GM19025 (cell line): ENCODE measurements at regions not wholly inside any gene's neighbourhood (a gene's known extent, or its start where the extent isn't known, plus 50 kb on each side); places are given as distances from the start of the nearest gene placed in this dataset.

Experiments used
- ATAC-seq: cut with Tn5 transposase; IDR thresholded peaks from one replicate; pipeline ENCODE4 v1.9.1; 2021; ENCODE audit warnings: mild to moderate bottlenecking, low read depth, moderate library complexity; ENCODE audit not compliant: unreplicated experiment

DNA sequence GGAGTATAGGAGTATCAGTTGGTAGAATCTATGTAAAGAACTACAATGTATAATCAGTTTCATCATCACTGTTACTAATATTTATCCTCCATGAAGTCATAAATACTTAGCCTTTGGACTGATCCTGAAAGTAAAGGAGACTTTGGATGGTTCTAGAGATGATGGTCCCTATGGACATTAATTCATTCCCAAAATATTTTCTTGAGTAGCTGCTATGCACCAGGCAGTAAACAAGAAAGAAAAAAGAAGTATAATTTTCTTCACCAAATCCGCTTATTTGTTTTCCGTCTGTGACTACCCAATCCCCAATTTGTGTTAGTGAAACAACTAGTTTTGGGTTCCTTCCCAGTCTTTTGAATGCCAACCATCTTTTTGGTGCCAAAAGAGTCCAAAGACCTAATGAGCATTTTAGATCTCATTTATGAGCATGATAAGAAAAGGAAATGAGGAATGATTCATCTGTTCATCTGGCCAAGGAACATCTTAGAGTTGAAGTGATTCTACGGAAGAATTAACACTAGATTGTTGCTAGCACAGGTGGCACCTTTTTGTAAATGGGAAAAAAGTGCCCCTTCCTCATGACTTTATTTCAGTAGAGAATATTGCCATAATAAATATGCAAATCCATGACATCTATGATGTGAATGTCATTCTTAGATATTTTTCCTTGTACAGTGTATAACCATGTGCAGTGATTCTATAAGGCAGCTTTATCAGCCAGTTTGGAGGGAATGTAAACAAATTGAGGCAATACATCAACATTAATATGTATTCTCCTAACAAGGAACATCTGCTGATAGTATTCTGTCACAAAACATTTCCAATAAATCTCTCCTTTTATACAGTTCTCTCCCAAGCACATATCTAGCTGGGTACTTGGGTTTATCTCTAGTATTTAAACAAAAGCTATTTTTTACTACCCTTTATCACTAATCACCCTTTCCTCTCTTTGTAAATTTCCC, 85.1 kb upstream of the CCDC91 start:
- no peak for ATAC-seq

DNA sequence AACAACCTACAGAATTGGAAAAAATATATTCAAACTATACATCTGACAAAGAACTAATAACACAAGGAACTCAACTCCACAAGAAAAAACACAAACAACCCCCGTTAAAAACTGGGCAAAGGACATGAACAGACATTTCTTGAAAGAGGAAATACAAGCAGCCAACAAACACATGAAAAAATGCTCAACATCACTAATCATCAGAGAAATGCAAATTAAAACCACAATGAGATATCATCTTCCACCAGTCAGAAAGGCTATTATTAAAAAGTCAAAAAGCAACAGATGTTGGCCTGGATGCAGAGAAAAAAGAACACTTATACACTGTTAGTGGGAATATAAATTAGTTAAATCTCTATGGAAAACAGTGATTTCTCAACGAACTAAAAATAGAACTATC, 82.6 kb upstream of the CCDC91 start:
- no peak for ATAC-seq

DNA sequence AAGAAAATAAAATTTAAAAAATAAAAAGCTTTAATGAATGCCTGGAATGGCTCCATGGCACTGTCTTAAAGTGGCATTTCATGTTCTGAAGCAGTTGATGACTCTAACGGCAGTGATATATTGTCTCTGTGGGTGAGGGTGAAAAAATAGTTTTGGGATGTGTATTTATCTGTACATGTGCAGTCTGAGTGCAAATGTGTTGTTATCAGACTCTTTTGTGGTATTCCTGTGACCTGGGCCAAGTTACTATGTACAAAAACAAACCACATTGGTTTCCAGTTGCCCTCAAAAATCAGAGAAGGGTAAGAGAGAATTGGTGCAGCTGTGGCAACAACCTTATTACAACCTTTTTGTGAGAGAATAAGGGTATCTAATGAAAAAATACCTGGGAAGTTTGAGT, 81.7 kb upstream of the CCDC91 start:
- ATAC-seq = no peak

GRCh38 chr12:28110329-28110728, 79.9 kb upstream of the CCDC91 start:
- ATAC-seq = no peak

DNA sequence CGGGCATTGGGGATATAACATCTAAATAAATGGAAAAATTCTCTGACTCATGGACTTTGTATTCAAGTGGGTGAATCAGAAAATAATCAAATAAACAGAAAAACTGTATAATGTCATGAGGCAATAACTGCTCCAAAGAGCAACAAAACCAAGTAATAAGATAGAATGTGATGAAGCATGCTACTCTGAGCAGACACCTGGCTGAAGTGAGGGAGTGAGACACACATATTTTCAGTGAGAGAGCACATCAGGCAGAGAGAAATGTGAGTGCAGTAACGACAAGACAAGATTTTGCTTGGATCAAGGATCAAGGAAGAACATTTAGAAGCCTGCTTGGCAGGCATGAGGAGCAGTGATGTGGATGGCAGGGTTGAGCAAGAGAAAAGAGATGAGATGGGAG, 75.8 kb upstream of the CCDC91 start:
- no peak for ATAC-seq

DNA sequence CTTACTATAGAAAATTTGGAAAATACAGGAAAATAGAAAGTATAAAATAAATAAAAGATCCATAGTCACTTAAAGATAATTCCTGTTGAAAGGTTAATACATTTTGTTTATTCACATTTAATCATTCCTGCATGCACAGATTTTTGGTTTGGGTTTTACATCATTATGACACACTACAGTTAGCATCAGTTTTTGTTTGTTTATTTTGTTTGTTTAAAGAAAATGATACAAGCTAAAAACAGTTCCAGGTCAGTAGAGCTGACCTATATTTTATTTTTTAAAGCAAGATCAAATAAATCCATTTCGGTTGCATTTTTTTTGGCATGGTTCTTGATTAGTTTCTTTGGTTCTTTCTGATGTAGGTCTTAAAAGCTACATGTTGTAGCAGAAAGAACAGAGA, 68.8 kb upstream of the CCDC91 start:
- no peak for ATAC-seq

DNA sequence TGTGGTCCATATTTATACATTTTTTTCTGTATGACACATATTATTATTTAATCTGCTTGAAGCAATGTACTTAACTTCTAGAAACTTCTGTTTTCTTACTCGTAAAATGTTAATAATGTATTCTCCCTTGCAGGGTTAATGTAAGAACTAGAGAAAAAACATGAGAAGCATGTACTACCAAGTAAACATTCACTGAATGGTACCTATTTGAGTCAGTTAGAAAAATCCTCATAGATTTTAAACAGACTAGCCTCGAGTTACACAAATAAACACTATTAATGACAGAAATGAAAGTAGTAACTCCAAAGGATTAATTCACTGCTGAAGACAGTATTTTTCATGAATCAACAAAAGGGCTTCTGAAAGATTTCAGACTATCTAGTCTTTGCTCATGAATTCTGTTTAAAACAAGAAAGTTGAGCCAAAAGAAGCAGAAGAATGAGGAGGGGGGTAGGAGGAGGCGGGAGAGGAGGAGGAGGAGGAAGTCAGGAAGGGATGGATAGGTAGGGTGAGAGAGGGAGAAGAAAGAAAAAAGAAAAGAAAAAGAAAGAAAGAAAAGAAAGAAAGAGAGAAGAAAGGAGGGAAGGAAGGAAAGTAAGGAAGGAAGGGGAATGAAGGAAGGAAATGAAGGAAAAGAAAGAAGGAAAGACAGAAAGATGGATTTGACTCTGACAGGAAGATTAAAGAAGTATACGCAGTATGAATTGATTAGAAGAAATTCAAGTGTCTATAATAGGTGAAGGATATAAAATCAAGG, 68.2 kb upstream of the CCDC91 start:
- ATAC-seq = no peak

DNA sequence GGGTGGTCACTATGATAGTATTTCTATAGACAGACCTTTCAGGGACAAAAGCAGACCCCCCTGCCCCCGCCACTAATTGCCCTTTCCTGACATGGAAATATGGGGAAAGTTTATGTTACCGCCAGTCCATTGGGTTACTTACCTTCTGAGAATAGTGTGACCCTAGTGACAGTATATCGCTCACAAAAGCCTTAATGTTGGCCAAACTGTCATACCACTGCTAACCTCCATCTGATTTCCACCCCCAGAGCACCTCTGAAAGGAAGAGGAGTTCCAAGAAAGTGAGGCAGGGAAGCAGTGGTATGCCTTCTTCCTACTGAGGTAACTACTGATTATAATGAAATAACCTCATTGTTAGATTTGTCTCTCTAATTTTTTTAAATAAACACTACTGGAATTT, 67.5 kb upstream of the CCDC91 start:
- no peak for ATAC-seq

- ATAC-seq = no peak
Measured at GRCh38 chr12:28127455-28127854, 62.8 kb upstream of the CCDC91 start.

DNA sequence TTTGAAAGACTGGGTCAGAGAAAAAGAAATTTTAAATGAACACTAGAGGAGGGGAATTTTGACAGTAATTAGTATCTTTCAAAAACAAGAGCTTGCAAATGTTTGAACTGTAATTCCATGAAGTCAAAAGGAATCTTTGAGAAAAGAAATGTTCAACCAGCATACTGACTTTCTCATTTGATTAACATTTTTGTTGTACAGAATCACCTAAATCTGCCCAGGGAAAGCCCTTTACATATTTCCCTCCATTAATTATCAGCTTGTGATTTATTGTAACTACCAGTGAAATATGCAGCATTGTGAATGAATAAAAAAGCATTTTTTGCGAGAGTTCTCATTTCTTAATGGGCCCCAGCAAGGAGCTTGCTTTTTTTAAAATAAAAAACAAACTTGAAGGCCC, 61.2 kb upstream of the CCDC91 start:
- ATAC-seq = no peak

DNA sequence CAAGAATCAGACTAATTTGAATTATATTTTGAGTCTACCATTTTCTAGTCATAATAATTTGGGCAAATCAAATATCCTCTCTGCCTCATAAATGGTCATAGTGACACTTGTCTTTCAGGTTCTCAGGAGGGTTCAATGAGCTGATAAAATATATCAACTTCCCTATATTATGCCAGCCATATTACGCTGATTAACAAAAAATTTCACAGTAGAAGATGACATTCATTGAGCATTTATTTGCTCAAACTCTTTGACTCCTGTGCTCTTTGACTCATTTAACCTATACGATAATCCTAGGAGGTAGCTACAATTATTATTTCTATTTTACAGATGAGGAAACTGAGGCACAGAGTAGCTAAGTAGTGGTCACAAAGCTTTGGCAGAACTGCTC, 60.0 kb upstream of the CCDC91 start:
- no peak for ATAC-seq

- ATAC-seq = no peak
Measured at GRCh38 chr12:28130625-28131598, 59.3 kb upstream of the CCDC91 start.

DNA sequence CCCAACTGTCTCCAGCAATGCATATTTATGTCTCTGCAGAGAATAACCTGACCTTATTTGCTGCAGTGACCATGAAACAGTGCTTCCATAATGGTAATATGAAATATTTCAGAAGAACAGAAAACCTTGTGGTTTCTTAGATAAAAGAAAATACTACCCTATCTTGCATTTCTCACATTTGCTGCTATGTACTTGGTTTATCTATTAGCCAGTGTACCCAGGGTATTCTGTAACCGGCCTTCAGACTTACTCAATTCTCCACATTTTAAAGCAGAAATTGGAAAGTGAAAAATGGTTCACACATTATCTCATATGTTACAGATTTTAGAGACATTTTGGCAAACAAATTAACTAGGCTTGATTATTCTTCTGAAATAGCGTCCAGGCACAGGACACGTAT, 57.9 kb upstream of the CCDC91 start:
- ATAC-seq = no peak

DNA sequence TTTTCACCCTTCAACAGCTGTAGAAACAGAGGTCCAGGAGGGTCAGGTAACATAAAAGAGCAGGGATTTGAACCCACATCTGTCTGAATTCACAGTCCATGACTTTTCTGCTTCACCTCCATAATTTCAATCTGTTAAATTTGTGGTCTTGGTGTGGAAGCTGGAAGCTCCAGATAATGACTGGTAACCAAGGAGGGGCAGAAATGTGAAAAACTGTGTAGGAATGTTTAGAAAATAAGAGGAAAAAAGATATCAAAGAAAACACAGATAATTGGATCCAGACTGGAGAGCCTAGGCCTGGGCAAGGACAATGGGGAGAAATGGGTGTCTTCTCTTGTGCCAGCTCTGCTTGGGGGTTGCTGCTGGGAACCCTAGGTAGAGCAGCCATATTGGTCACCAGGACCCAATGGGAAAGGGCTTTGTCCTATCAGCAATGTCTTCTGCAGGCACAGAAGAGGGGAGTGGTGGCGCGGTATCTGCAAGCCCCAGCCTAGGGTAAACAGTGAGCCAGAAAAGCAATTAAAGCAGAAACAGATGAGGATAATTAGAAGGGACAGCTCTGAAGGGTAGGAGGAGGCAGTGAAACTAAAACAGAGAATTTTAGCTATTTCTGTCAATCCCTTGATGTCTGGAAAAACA, 54.3 kb upstream of the CCDC91 start:
- ATAC-seq = no peak

GRCh38 chr12:28137414-28137813, 52.8 kb upstream of the CCDC91 start:
- no peak for ATAC-seq

DNA sequence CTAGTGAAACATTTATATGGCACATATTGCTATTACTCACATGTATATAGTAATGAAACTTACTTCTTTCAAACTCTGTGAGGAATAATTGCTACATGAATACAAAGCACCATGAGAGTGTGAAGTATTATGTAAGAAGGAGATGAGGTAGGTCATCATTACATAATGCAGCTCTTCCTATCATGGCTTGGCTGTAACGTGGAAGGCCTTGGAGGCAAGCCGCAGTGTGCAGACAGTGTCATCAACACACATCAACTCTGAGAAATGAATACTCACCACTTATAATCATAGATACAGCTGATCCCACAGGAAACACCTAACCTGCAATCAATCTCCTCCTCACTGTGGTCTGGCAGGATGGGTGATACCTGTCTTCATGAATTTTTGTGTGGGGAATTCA, 49.9 kb upstream of the CCDC91 start:
- ATAC-seq = no peak
